Small intestine (tissue), 7 donors: ENCODE measurements at regions not wholly inside any gene's neighbourhood (a gene's known extent, or its start where the extent isn't known, plus 50 kb on each side); places are given as distances from the start of the nearest gene placed in this dataset.
"Not testable (repeated sequence)": the region's sequence is repeated elsewhere in the genome, so short reads cannot be mapped to it uniquely, and the experiment has no call there.

Experiments used
- DNase-seq, 2 donors: peaks; one replicate each; pipeline versions ENCODE4 v3.0.0 to v3.0.0-alpha.2; 2013
- FAIRE-seq: peaks from 2 replicates; lab custom pipeline; 2012; peaks lifted over from hg19 to GRCh38; lab: Jason Lieb, UNC
- H3K27ac ChIP-seq, 3 donors: one replicate each; pipeline ENCODE4 v1.5.1; 2013; ENCODE audit warnings: low read length in 2 of 3, mild to moderate bottlenecking in 2 of 3, control low read depth in 1 of 3, inconsistent platforms in 1 of 3, low read depth in 1 of 3, moderate library complexity in 1 of 3
- H3K27me3 ChIP-seq, 3 donors: one replicate each; pipeline ENCODE4 v1.6.1; 2013; ENCODE audit warnings: low read length in 3 of 3, inconsistent platforms in 1 of 3; ENCODE audit not compliant: control insufficient read depth in 3 of 3, insufficient read depth in 3 of 3
- H3K36me3 ChIP-seq, 3 donors: one replicate each; pipeline ENCODE4 v1.6.1; 2013; ENCODE audit warnings: low read length in 3 of 3, inconsistent platforms in 1 of 3, low read depth in 1 of 3, mild to moderate bottlenecking in 1 of 3, moderate library complexity in 1 of 3; ENCODE audit not compliant: control insufficient read depth in 3 of 3, insufficient read depth in 2 of 3
- H3K4me1 ChIP-seq, 3 donors: one replicate each; pipeline ENCODE4 v1.6.1; 2013; ENCODE audit warnings: low read length in 2 of 3, inconsistent platforms in 1 of 3, low read depth in 1 of 3, mild to moderate bottlenecking in 1 of 3, moderate library complexity in 1 of 3; ENCODE audit not compliant: control insufficient read depth in 3 of 3, insufficient read depth in 2 of 3
- H3K4me3 ChIP-seq, 3 donors: one replicate each; pipeline ENCODE4 v1.5.1; 2013; ENCODE audit warnings: low read length in 3 of 3, control low read depth in 1 of 3, inconsistent platforms in 1 of 3, low read depth in 1 of 3, mild to moderate bottlenecking in 1 of 3, moderate library complexity in 1 of 3
- H3K9me3 ChIP-seq, 2 donors: one replicate each; pipeline ENCODE4 v1.6.1; 2013; ENCODE audit warnings: low read depth in 1 of 2, low read length in 1 of 2; ENCODE audit not compliant: control insufficient read depth in 2 of 2, insufficient read depth in 1 of 2
- WGBS, 3 donors: extraction: QIAGEN DNeasy Blood & Tissue Kit; methylation state at CpG; one replicate each; pipeline ENCODE4 v1.1.7; 2013; 5-methylcytosine and 5-hydroxymethylcytosine counted together
- donor health status: healthy with polysubstance abuse.
- donor health status: control.
- donor health status: control.
- donor health status: Bipolar disorder and iron deficiency.
- donor health status: healthy.

DNA sequence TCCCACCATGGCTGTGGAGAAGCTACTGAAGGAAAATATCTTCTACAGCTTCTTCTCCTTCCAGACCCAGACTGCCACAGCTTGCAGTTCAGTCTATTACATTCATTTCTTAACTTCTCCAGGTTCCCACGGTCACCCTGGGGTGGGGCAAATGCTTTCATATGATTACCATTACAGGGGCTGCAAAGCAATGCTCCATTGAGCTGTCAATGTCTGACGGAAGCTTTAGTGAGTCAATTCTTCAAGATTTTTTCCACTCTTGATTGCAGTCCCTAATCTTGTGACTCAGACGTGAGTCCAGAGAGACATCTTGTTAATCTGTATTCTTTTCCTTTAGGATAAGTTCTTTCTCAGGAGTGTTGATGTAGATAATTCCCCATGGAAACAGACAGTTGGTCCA is 233.4 kb upstream of the DDI1 start:
- H3K4me3 ChIP-seq: no peak overlapping the region

DNA sequence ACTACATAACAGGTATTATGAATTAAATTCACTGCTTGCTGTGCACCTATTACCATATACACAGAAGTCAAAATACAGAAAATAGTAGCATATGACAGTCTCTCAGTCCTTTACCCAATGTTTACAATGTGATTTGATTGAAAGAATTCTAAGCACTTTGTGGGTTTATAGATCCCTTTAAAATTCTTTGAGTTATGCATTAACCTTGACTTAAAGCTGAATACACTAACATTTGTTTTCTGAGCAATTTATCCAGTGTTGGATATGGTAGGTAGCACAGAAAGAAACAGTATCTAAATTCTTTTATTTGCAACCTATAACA is 230.8 kb upstream of the DDI1 start:
- DNase-seq: peak in 1 of 2 donors; percentile 10
- no peak for FAIRE-seq
- no peaks in the 10 kb centered on the region for H3K36me3 ChIP-seq
- H3K4me3 ChIP-seq: no peak overlapping the region
- H3K27ac ChIP-seq: peak overlapping the region in 1 of 3 donors; percentile 29
- no peaks in the 10 kb centered on the region for H3K9me3 ChIP-seq
- H3K27me3 ChIP-seq: no peaks in the 10 kb centered on the region
- H3K4me1 ChIP-seq: no peaks in the 10 kb centered on the region

More for the DNA sequence above, 233.4 kb upstream of the DDI1 start:
- 55 to 76% (median 61%) methylated on average over 3 of the region's 3 CpGs for WGBS, 3 donors
- Histone ChIP-seq H3K27ac (no peak overlapping the region), H3K27me3 (no peaks in the 10 kb centered on the region), H3K9me3 (no peaks in the 10 kb centered on the region), H3K36me3 (no peaks in the 10 kb centered on the region), H3K4me1 (no peaks in the 10 kb centered on the region)
- no peak for FAIRE-seq
- no peak for DNase-seq

DNA sequence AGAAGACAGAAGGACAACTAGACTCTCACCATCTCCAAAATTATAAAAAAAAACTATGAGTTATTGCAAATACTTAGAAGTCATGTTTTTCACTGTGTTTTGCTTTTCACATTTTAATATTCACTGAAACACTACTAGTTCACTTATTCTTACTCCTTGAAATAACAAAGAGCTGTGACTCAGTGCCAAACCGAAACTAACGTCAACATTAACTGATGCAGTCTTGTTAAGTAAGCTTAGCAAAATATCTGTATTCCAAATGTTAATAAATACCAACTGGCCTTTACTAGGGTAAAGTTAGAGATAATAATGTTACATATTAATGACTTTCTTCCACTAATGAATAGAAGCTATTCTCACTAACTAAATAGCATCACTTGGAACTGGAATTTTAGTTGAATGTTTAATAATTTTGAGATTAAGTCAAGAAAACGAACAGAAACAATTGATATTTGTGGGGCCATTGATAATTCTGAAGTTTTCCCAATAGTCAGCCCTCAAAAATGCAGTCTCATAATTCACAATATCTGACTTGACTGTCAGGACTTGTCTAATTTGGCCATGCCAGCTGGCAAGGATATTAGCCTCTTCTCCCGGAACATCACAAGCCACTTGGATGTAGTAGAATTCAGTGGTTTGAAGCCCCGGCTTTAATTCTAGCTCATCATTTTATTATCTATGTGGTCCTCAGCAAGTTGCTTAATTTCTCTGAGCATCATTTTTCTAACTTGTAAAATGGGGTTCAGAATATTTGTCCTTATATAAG is 230.1 kb upstream of the DDI1 start:
- Histone ChIP-seq H3K4me1 (no peaks in the 10 kb centered on the region), H3K27ac (peak overlapping the region in 1 of 3 donors; percentile 29), H3K36me3 (no peaks in the 10 kb centered on the region), H3K9me3 (no peaks in the 10 kb centered on the region), H3K27me3 (no peaks in the 10 kb centered on the region), H3K4me3 (no peak overlapping the region)
- DNase-seq (peak in 1 of 2 donors; percentile 23), FAIRE-seq (no peak)
- 35 to 56% (median 36%) methylated on average over 5 of the region's 5 CpGs for WGBS, 3 donors

DNA sequence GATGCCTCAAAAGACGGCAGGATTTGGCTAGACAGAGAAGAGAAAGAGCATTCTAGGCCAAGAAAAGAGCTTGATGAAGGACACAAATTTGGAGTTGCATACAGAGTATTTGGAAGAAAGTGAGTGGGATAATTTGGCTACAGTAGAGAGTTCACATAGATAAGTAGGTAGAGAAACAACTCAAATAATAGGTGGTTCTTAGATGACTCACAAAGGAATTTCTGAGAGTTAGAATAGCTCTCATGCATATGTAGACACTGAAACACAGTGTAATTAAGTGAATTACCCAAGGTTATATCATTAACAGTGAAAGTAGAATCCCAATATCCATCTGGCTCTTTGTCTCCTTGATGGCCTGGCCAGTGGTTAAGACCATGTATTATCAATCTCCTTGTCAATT is 228.6 kb upstream of the DDI1 start:
- FAIRE-seq: no peak
- H3K27ac ChIP-seq: no peak overlapping the region
- H3K27me3 ChIP-seq: no peaks in the 10 kb centered on the region
- 80 to 94% (median 89%) methylated on average over 1 of the region's 1 CpG for WGBS, 3 donors
- DNase-seq: no peak
- no peak overlapping the region for H3K4me3 ChIP-seq
- H3K36me3 ChIP-seq: no peaks in the 10 kb centered on the region
- no peaks in the 10 kb centered on the region for H3K4me1 ChIP-seq
- H3K9me3 ChIP-seq: no peaks in the 10 kb centered on the region

DNA sequence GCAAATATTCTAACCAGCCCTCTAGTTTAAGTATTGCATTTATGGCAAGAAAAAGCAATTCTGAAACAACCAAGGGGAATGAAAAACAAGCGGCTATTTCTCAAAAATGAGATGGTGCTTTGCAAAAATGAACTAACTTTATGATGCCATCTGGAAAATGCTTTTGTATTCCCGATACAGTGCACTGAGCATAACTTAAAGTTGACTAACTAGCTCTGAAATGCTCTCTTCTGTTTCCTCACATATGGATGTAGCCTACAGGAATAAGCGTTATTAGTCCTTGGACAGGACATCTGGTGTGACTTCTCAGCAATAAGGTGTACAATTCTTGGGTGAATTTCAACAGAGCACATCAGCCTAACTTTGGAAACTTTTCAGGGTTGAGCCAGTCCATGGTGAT is 228.2 kb upstream of the DDI1 start:
- Histone ChIP-seq H3K27ac (no peak overlapping the region), H3K27me3 (no peaks in the 10 kb centered on the region), H3K4me1 (no peaks in the 10 kb centered on the region), H3K36me3 (no peaks in the 10 kb centered on the region), H3K9me3 (no peaks in the 10 kb centered on the region), H3K4me3 (no peak overlapping the region)
- 90 to 93% (median 91%) methylated on average over 3 of the region's 3 CpGs for WGBS, 3 donors
- no peak for FAIRE-seq
- no peak for DNase-seq

DNA sequence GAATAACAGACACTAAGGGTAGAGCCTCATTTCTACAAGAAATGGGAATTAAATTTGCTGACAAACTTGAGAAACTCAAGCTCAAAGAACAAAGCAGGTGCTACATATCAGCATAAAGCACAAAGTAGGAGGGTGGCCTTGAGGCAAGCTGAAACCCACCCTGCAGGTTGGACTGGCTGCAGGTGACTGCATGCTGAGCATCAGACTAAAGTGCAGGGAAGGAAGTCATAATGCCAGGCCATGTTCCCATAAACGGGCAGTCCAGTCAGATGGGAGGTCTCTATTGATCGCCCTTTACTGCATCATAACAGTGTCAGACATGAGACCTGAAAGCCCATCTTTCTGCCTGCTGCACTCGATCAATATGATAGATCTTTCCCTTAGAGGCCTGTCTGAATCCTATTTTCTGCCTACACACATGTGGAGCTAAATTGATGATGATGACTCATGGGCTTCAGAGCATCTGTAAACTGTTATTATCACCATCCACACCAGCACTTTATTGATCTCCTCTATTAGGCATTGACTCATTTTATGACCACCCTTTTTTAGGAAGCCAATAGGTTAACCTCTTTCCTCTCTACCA is 224.5 kb upstream of the DDI1 start:
- Histone ChIP-seq H3K4me1 (no peaks in the 10 kb centered on the region), H3K9me3 (no peaks in the 10 kb centered on the region), H3K4me3 (no peak overlapping the region), H3K27me3 (no peaks in the 10 kb centered on the region), H3K36me3 (no peaks in the 10 kb centered on the region), H3K27ac (no peak overlapping the region)
- 55 to 78% (median 61%) methylated on average over 3 of the region's 3 CpGs for WGBS, 3 donors
- FAIRE-seq (no peak), DNase-seq (no peak)

DNA sequence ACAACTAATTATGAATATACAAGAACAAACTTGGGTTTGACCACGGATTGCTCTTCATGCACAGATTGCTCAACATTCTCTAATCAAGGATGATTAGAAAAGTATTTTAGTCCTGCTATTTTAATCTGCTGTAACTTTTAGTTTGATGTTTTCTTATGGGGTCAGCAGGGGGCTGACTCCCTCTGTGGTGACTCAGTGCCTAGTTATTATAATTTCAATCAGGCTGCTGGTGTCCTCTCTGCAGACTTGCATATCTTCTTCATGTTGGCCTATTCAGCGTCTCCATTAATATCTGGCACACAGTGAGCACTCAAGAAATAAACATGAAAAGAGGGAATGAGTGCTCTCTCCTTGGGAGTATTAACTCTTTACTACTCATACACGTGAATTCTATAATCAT is 223.8 kb upstream of the DDI1 start:
- no peak overlapping the region for H3K4me3 ChIP-seq
- no peaks in the 10 kb centered on the region for H3K27me3 ChIP-seq
- H3K36me3 ChIP-seq: no peaks in the 10 kb centered on the region
- DNase-seq: no peak
- H3K27ac ChIP-seq: no peak overlapping the region
- no peaks in the 10 kb centered on the region for H3K9me3 ChIP-seq
- H3K4me1 ChIP-seq: no peaks in the 10 kb centered on the region
- 73 to 79% (median 77%) methylated on average over 3 of the region's 3 CpGs for WGBS, 3 donors
- FAIRE-seq: no peak

DNA sequence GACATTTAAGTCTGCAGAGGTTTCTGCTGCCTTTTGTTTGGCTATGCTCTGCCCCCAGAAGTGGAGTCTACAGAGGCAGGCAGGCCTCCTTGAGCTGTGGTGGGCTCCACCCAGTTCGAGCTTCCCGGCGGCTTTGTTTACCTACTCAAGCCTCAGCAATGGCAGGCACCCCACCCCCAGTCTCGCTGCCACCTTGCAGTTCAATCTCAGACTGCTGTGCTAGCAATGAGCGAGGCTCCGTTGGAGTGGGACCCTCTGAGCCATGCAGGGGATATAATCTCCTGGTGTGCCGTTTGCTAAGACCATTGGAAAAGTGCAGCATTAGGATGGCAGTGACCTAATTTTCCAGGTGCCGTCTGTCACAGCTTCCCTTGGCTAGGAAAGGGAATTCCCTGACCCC is 216.1 kb upstream of the DDI1 start:
- not testable (repeated sequence) for H3K36me3 ChIP-seq, FAIRE-seq, H3K9me3 ChIP-seq, H3K4me3 ChIP-seq, H3K27ac ChIP-seq, H3K4me1 ChIP-seq, H3K27me3 ChIP-seq, DNase-seq
- 81 to 94% (median 89%) methylated on average over 8 of the region's 8 CpGs for WGBS, 3 donors

DNA sequence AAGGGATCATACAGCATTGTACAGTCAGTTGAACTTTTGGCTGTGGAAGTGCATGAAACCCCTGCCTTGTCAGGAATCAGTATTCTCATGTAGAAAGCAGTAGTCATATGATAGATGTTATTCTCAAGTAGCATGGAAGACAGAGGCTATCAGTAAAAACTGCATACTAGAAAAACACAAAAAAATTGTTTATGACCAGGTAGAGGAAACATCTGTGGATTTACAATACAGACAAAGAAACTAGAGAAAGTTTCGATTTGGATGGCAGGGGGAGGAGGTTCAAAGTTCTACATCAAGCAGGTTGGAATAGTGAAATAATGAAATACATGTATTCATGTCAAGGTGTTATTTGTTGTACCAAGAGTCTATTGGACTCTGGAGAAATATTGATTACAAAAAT is 212.3 kb upstream of the DDI1 start:
- no peaks in the 10 kb centered on the region for H3K27me3 ChIP-seq
- no peaks in the 10 kb centered on the region for H3K4me1 ChIP-seq
- WGBS, 3 donors: 57 to 71% (median 58%) methylated on average over 1 of the region's 1 CpG
- DNase-seq: no peak
- FAIRE-seq: no peak
- no peak overlapping the region for H3K27ac ChIP-seq
- no peak overlapping the region for H3K4me3 ChIP-seq
- H3K36me3 ChIP-seq: no peaks in the 10 kb centered on the region
- H3K9me3 ChIP-seq: peaks cover 0 to 4% of the 10 kb centered on the region in 2 donors
